Astrocyte (in vitro differentiated cells and primary cell): ENCODE measurements at regions not wholly inside any gene's neighbourhood (a gene's known extent, or its start where the extent isn't known, plus 50 kb on each side); places are given as distances from the start of the nearest gene placed in this dataset.

Source experiments
- DNase-seq: peaks from one replicate; pipeline ENCODE4 v3.0.0-alpha.2; 2010; ENCODE audit warnings: low read depth
- FAIRE-seq: peaks from 2 replicates; lab custom pipeline; 2011; peaks lifted over from hg19 to GRCh38; lab: Jason Lieb, UNC
- H2AFZ ChIP-seq: 2 replicates; pipeline ENCODE4 v1.6.0; 2012; ENCODE audit warnings: low read depth, low read length, inconsistent platforms
- H3K27ac ChIP-seq: 2 replicates; pipeline ENCODE4 v1.5.1; 2011; ENCODE audit warnings: low read depth, low read length, inconsistent platforms
- H3K27me3 ChIP-seq: 2 replicates; pipeline ENCODE4 v1.6.0; 2011; ENCODE audit warnings: low read length, inconsistent platforms; ENCODE audit not compliant: insufficient read depth
- H3K36me3 ChIP-seq: 2 replicates; pipeline ENCODE4 v1.5.1; 2011; ENCODE audit warnings: low read length, inconsistent platforms; ENCODE audit not compliant: insufficient read depth
- H3K4me1 ChIP-seq: 2 replicates; pipeline ENCODE4 v1.5.1; 2011; ENCODE audit warnings: low read length, inconsistent platforms; ENCODE audit not compliant: insufficient read depth
- H3K4me2 ChIP-seq: 2 replicates; pipeline ENCODE4 v1.6.0; 2012; ENCODE audit warnings: low read length, inconsistent platforms
- H3K4me3 ChIP-seq: 2 replicates; pipeline ENCODE4 v1.5.1; 2011; ENCODE audit warnings: low read depth, mild to moderate bottlenecking, low read length, inconsistent platforms; ENCODE audit not compliant: insufficient read depth
- H3K79me2 ChIP-seq: 2 replicates; pipeline ENCODE4 v1.6.0; 2012; ENCODE audit warnings: mild to moderate bottlenecking, low read length, inconsistent platforms; ENCODE audit not compliant: insufficient read depth
- H3K9ac ChIP-seq: 2 replicates; pipeline ENCODE4 v1.6.0; 2012; ENCODE audit warnings: mild to moderate bottlenecking, low read length, inconsistent platforms
- H3K9me3 ChIP-seq: 2 replicates; pipeline ENCODE4 v1.5.1; 2012; ENCODE audit warnings: low read depth, mild to moderate bottlenecking, low read length, inconsistent platforms; ENCODE audit not compliant: insufficient read depth
- H4K20me1 ChIP-seq: 2 replicates; pipeline ENCODE4 v1.6.0; 2012; ENCODE audit warnings: low read length, inconsistent platforms; ENCODE audit not compliant: insufficient read depth
- H3K27ac Mint-ChIP-seq: one replicate; pipeline ENCODE4 v1.8.0; 2021; ENCODE audit warnings: mild to moderate bottlenecking, mixed read lengths; ENCODE audit not compliant: unreplicated experiment
- H3K27me3 Mint-ChIP-seq: one replicate; pipeline ENCODE4 v1.8.0; 2021; ENCODE audit warnings: low read depth, mixed read lengths; ENCODE audit not compliant: unreplicated experiment
- H3K36me3 Mint-ChIP-seq: one replicate; pipeline ENCODE4 v1.8.0; 2021; ENCODE audit warnings: low read depth, mixed read lengths; ENCODE audit not compliant: unreplicated experiment
- H3K4me1 Mint-ChIP-seq: one replicate; pipeline ENCODE4 v1.8.0; 2021; ENCODE audit warnings: low read depth, mixed read lengths; ENCODE audit not compliant: unreplicated experiment
- H3K4me3 Mint-ChIP-seq: one replicate; pipeline ENCODE4 v1.8.0; 2021; ENCODE audit warnings: mild to moderate bottlenecking, moderate library complexity, mixed read lengths; ENCODE audit not compliant: unreplicated experiment
- H3K9me3 Mint-ChIP-seq: one replicate; pipeline ENCODE4 v1.8.0; 2021; ENCODE audit warnings: mild to moderate bottlenecking, mixed read lengths; ENCODE audit not compliant: unreplicated experiment
- EZH2 ChIP-seq: IDR thresholded peaks from 2 replicates; pipeline ENCODE4 v1.6.1; 2012; ENCODE audit warnings: mild to moderate bottlenecking, low read length, inconsistent platforms; ENCODE audit not compliant: insufficient read depth
- TF ChIP-seq, protein P1 (sequence below): IDR thresholded peaks from 2 replicates; pipeline ENCODE4 v1.5.1; 2011; ENCODE audit warnings: low read depth, mild to moderate bottlenecking, inconsistent platforms, low read length, moderate library complexity; ENCODE audit not compliant: insufficient read depth

DNA sequence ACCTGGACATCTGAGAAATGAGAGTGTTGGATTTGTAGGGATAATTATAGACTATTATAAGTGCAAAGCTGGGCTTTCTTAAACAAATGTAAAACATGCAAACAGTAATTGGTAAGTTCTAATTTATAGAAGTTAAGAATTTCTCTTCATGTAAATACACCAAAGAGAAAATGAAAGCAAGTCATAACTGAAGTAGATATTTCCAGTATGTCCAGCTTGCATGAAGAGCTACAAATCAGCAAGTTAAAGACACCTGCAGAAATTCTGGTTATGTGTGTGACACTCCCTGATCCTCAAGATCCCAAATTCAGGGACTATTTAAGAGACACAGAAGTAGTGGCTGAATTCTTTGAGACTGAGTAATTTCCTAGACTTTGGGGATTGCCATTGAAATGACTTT is 308.9 kb downstream of the TLE4 start:
- Mint-ChIP-seq H3K36me3 (no peaks in the 10 kb centered on the region), H3K4me3 (no peak overlapping the region), H3K4me1 (no peaks in the 10 kb centered on the region), H3K27ac (no peak overlapping the region), H3K9me3 (no peaks in the 10 kb centered on the region), H3K27me3 (peaks cover 10% of the 10 kb centered on the region)
- no peak for DNase-seq
- FAIRE-seq = no peak
- H3K27me3 ChIP-seq = no peaks in the 10 kb centered on the region
- no peak overlapping the region for H3K9ac ChIP-seq
- no peaks in the 10 kb centered on the region for H3K79me2 ChIP-seq
- H3K27ac ChIP-seq = no peak overlapping the region
- TF ChIP-seq EZH2 = no peak
- TF ChIP-seq, protein P1, sequence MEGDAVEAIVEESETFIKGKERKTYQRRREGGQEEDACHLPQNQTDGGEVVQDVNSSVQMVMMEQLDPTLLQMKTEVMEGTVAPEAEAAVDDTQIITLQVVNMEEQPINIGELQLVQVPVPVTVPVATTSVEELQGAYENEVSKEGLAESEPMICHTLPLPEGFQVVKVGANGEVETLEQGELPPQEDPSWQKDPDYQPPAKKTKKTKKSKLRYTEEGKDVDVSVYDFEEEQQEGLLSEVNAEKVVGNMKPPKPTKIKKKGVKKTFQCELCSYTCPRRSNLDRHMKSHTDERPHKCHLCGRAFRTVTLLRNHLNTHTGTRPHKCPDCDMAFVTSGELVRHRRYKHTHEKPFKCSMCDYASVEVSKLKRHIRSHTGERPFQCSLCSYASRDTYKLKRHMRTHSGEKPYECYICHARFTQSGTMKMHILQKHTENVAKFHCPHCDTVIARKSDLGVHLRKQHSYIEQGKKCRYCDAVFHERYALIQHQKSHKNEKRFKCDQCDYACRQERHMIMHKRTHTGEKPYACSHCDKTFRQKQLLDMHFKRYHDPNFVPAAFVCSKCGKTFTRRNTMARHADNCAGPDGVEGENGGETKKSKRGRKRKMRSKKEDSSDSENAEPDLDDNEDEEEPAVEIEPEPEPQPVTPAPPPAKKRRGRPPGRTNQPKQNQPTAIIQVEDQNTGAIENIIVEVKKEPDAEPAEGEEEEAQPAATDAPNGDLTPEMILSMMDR = no peak
- H3K4me2 ChIP-seq = no peak overlapping the region
- H2AFZ ChIP-seq = no peak overlapping the region
- no peaks in the 10 kb centered on the region for H3K36me3 ChIP-seq
- no peak overlapping the region for H3K4me3 ChIP-seq
- no peaks in the 10 kb centered on the region for H4K20me1 ChIP-seq
- no peaks in the 10 kb centered on the region for H3K4me1 ChIP-seq
- H3K9me3 ChIP-seq = no peaks in the 10 kb centered on the region

DNA sequence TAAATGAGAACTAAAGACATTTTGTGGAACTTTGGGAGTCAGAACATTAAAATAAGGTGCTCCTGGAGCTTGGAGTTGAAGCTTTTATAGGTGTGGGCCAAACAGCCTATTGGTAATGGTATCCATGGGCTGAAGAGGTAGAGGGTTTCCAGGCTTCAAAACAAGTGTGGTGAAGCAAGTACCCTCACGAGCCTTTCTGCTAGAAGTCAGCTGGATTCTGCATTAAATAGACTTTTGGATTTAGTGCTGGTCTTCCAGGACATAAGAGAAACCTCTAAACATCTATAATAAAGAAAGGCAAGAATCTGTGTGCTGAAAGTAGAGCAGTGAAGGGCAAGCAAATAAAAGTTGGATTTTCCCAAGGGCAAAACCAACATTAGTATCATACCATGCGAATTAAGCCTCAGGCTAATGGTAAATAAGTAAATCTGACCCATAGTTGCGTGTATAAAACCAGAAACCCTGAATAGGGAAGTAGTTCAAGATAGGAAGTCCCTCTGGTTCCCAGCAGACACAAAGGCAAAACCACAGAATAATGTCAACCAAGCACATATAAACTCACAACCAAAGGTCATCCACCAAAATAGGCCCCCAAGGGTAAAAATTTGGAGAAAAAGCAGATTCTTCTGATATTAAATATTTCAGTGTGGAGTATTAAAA is 306.3 kb downstream of the TLE4 start:
- no peak for FAIRE-seq
- Histone ChIP-seq H3K4me1 (no peaks in the 10 kb centered on the region), H3K9me3 (no peaks in the 10 kb centered on the region), H4K20me1 (no peaks in the 10 kb centered on the region), H3K36me3 (no peaks in the 10 kb centered on the region), H3K9ac (no peak overlapping the region), H3K27ac (no peak overlapping the region), H2AFZ (no peak overlapping the region), H3K27me3 (no peaks in the 10 kb centered on the region), H3K4me2 (no peak overlapping the region), H3K4me3 (no peak overlapping the region), H3K79me2 (no peaks in the 10 kb centered on the region)
- TF ChIP-seq EZH2 = no peak
- TF ChIP-seq, protein P1 = no peak
- Mint-ChIP-seq H3K27ac (no peak overlapping the region), H3K4me1 (no peaks in the 10 kb centered on the region), H3K36me3 (no peaks in the 10 kb centered on the region), H3K9me3 (no peaks in the 10 kb centered on the region), H3K4me3 (no peak overlapping the region), H3K27me3 (no peaks in the 10 kb centered on the region)
- no peak for DNase-seq

DNA sequence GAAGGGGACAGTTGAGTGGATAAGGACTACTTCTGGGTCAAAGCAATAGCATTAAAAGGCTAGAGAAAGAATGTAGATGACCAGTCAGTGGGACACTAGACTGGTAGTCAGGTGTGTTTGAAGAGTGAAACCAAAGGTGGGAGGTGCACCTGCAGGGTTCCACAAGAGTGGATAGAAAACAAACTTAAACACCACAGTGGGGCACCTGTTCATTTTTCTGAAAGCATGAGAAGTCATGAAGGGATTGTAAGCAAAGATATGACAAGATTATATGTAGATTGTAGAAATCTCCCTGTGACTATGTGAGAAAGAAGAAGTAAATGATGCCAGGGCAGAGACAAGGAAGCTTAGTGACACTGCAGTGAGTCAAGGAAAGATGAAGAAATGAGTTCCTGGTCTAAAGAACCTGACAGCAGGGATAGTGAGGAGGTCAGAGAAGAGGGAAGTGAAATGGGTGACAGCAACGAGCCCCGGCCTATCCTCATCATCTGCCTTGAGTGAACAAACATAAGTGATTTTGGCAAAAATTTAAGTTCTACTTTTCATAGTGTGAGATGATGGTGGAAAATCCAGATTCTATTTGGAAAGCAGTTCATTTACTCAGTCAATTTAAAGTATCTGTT is 296.9 kb downstream of the TLE4 start:
- Mint-ChIP-seq H3K36me3 (no peaks in the 10 kb centered on the region), H3K27me3 (peaks cover 8% of the 10 kb centered on the region), H3K4me1 (no peaks in the 10 kb centered on the region), H3K27ac (no peak overlapping the region), H3K9me3 (peaks cover 8% of the 10 kb centered on the region), H3K4me3 (no peak overlapping the region)
- Histone ChIP-seq H3K4me3 (no peak overlapping the region), H3K79me2 (no peaks in the 10 kb centered on the region), H3K27me3 (no peaks in the 10 kb centered on the region), H3K9ac (no peak overlapping the region), H3K36me3 (no peaks in the 10 kb centered on the region), H3K4me2 (no peak overlapping the region), H4K20me1 (no peaks in the 10 kb centered on the region), H2AFZ (no peak overlapping the region), H3K4me1 (no peaks in the 10 kb centered on the region), H3K9me3 (no peaks in the 10 kb centered on the region), H3K27ac (no peak overlapping the region)
- DNase-seq (no peak), FAIRE-seq (no peak)
- TF ChIP-seq, protein P1 = no peak
- TF ChIP-seq EZH2 = no peak
